ENCODE measurements at regions not wholly inside any gene's neighbourhood (a gene's known extent, or its start where the extent isn't known, plus 50 kb on each side); places are given as distances from the start of the nearest gene placed in this dataset.

- H3K4me3 Mint-ChIP-seq: no peak overlapping the region
- peaks cover 0 to 3% (median 2%) of the 10 kb centered on the region in 3 donors for H3K27me3 Mint-ChIP-seq (ENCODE audit: low read depth in 3 of 3)
- no peaks in the 10 kb centered on the region for H3K36me3 Mint-ChIP-seq
- no peaks in the 10 kb centered on the region for H3K4me1 Mint-ChIP-seq
- H3K9me3 Mint-ChIP-seq: peaks cover 0 to 2% (median 0%) of the 10 kb centered on the region in 6 donors
- DNase-seq: no peak
- no peak overlapping the region for H3K27ac Mint-ChIP-seq
Observed at GRCh38 chr2:100667801-100668200, 105.0 kb downstream of the PDCL3 start.

GRCh38 chr2:100670232-100670631 is 107.4 kb downstream of the PDCL3 start:
- Mint-ChIP-seq H3K27ac (no peak overlapping the region), H3K36me3 (no peaks in the 10 kb centered on the region), H3K9me3 (peaks cover 0 to 2% (median 0%) of the 10 kb centered on the region in 6 donors), H3K4me3 (no peak overlapping the region), H3K4me1 (no peaks in the 10 kb centered on the region), H3K27me3 (ENCODE audit: low read depth in 3 of 3) (peaks cover 0 to 3% (median 2%) of the 10 kb centered on the region in 3 donors)
- no peak for DNase-seq

- Mint-ChIP-seq H3K4me1 (no peaks in the 10 kb centered on the region), H3K36me3 (no peaks in the 10 kb centered on the region), H3K27ac (no peak overlapping the region), H3K9me3 (peaks cover 0 to 2% (median 0%) of the 10 kb centered on the region in 6 donors), H3K27me3 (ENCODE audit: low read depth in 3 of 3) (peaks cover 0 to 3% (median 3%) of the 10 kb centered on the region in 3 donors), H3K4me3 (no peak overlapping the region)
- no peak for DNase-seq
Observed at GRCh38 chr2:100673115-100673514, 110.3 kb downstream of the PDCL3 start.

- Mint-ChIP-seq H3K4me1 (no peaks in the 10 kb centered on the region), H3K36me3 (peaks cover 0 to 2% (median 0%) of the 10 kb centered on the region in 3 donors), H3K9me3 (peaks cover 0 to 2% (median 0%) of the 10 kb centered on the region in 6 donors), H3K27ac (no peak overlapping the region), H3K4me3 (no peak overlapping the region), H3K27me3 (ENCODE audit: low read depth in 3 of 3) (peaks cover 0 to 3% (median 3%) of the 10 kb centered on the region in 3 donors)
- DNase-seq: no peak
Observed at GRCh38 chr2:100673691-100674485, 111.1 kb downstream of the PDCL3 start.

GRCh38 chr2:100674666-100675065 is 111.9 kb downstream of the PDCL3 start:
- Mint-ChIP-seq H3K4me3 (no peak overlapping the region), H3K27me3 (ENCODE audit: low read depth in 3 of 3) (peaks cover 0 to 3% (median 3%) of the 10 kb centered on the region in 3 donors)

GRCh38 chr2:100675373-100675772 is 112.6 kb downstream of the PDCL3 start:
- no peak for DNase-seq
- H3K9me3 Mint-ChIP-seq: peaks cover 0 to 2% (median 0%) of the 10 kb centered on the region in 6 donors
- peaks cover 0 to 4% (median 0%) of the 10 kb centered on the region in 3 donors for H3K36me3 Mint-ChIP-seq
- no peak overlapping the region for H3K27ac Mint-ChIP-seq
- H3K27me3 Mint-ChIP-seq (ENCODE audit: low read depth in 3 of 3): peaks cover 0 to 3% (median 3%) of the 10 kb centered on the region in 3 donors
- H3K4me1 Mint-ChIP-seq: no peaks in the 10 kb centered on the region
- H3K4me3 Mint-ChIP-seq: no peak overlapping the region

More at GRCh38 chr2:100674666-100675065, 111.9 kb downstream of the PDCL3 start:
- no peak for DNase-seq
- Mint-ChIP-seq H3K4me1 (no peaks in the 10 kb centered on the region), H3K27ac (no peak overlapping the region), H3K36me3 (peaks cover 0 to 4% (median 0%) of the 10 kb centered on the region in 3 donors), H3K9me3 (peaks cover 0 to 2% (median 0%) of the 10 kb centered on the region in 6 donors)

GRCh38 chr2:100675855-100676254 is 113.1 kb downstream of the PDCL3 start:
- Mint-ChIP-seq H3K9me3 (peaks cover 0 to 2% (median 0%) of the 10 kb centered on the region in 6 donors), H3K4me3 (no peak overlapping the region), H3K4me1 (no peaks in the 10 kb centered on the region), H3K27ac (no peak overlapping the region), H3K27me3 (ENCODE audit: low read depth in 3 of 3) (peaks cover 0 to 4% (median 3%) of the 10 kb centered on the region in 3 donors), H3K36me3 (peaks cover 0 to 4% (median 0%) of the 10 kb centered on the region in 3 donors)
- no peak for DNase-seq

- no peak overlapping the region for H3K27ac Mint-ChIP-seq
- DNase-seq: no peak
- no peaks in the 10 kb centered on the region for H3K4me1 Mint-ChIP-seq
- peaks cover 0 to 2% (median 0%) of the 10 kb centered on the region in 6 donors for H3K9me3 Mint-ChIP-seq
- peaks cover 0 to 4% (median 2%) of the 10 kb centered on the region in 3 donors for H3K27me3 Mint-ChIP-seq (ENCODE audit: low read depth in 3 of 3)
- no peak overlapping the region for H3K4me3 Mint-ChIP-seq
- H3K36me3 Mint-ChIP-seq: peaks cover 0 to 4% (median 0%) of the 10 kb centered on the region in 3 donors
Observed at GRCh38 chr2:100676346-100676745, 113.6 kb downstream of the PDCL3 start.

- no peaks in the 10 kb centered on the region for H3K4me1 Mint-ChIP-seq
- H3K36me3 Mint-ChIP-seq: peaks cover 0 to 4% (median 0%) of the 10 kb centered on the region in 3 donors
- no peak for DNase-seq
- H3K4me3 Mint-ChIP-seq: no peak overlapping the region
- peaks cover 0 to 2% (median 0%) of the 10 kb centered on the region in 6 donors for H3K9me3 Mint-ChIP-seq
- H3K27me3 Mint-ChIP-seq (ENCODE audit: low read depth in 3 of 3): peaks cover 0 to 4% (median 2%) of the 10 kb centered on the region in 3 donors
- no peak overlapping the region for H3K27ac Mint-ChIP-seq
Observed at GRCh38 chr2:100677611-100678185, 114.9 kb downstream of the PDCL3 start.

GRCh38 chr2:100679211-100679610 is 116.4 kb downstream of the PDCL3 start:
- Mint-ChIP-seq H3K36me3 (peaks cover 0 to 4% (median 0%) of the 10 kb centered on the region in 3 donors), H3K9me3 (no peaks in the 10 kb centered on the region), H3K27ac (no peak overlapping the region), H3K4me3 (no peak overlapping the region), H3K4me1 (no peaks in the 10 kb centered on the region), H3K27me3 (ENCODE audit: low read depth in 3 of 3) (peaks cover 0 to 4% (median 3%) of the 10 kb centered on the region in 3 donors)
- DNase-seq: no peak

GRCh38 chr2:100682536-100682935 is 119.7 kb downstream of the PDCL3 start:
- peaks cover 0 to 4% (median 0%) of the 10 kb centered on the region in 3 donors for H3K36me3 Mint-ChIP-seq
- peaks cover 0 to 4% (median 1%) of the 10 kb centered on the region in 3 donors for H3K27me3 Mint-ChIP-seq (ENCODE audit: low read depth in 3 of 3)
- DNase-seq: no peak
- no peaks in the 10 kb centered on the region for H3K9me3 Mint-ChIP-seq
- no peak overlapping the region for H3K27ac Mint-ChIP-seq
- H3K4me3 Mint-ChIP-seq: no peak overlapping the region
- H3K4me1 Mint-ChIP-seq: no peaks in the 10 kb centered on the region

- Mint-ChIP-seq H3K36me3 (peaks cover 0 to 4% (median 0%) of the 10 kb centered on the region in 3 donors), H3K27me3 (ENCODE audit: low read depth in 3 of 3) (peaks cover 0 to 4% (median 1%) of the 10 kb centered on the region in 3 donors), H3K4me3 (no peak overlapping the region), H3K27ac (no peak overlapping the region), H3K4me1 (no peaks in the 10 kb centered on the region), H3K9me3 (no peaks in the 10 kb centered on the region)
- DNase-seq: no peak
Observed at GRCh38 chr2:100683231-100683630, 120.4 kb downstream of the PDCL3 start.

GRCh38 chr2:100691846-100692245 is 128.1 kb upstream of the NPAS2 start:
- peaks cover 4 to 12% (median 8%) of the 10 kb centered on the region in 6 donors for H3K9me3 Mint-ChIP-seq
- no peak overlapping the region for H3K27ac Mint-ChIP-seq
- H3K4me3 Mint-ChIP-seq: no peak overlapping the region
- H3K4me1 Mint-ChIP-seq: no peaks in the 10 kb centered on the region
- DNase-seq: no peak
- peaks cover 0 to 10% (median 0%) of the 10 kb centered on the region in 3 donors for H3K36me3 Mint-ChIP-seq
- H3K27me3 Mint-ChIP-seq (ENCODE audit: low read depth in 3 of 3): peaks cover 3 to 13% (median 4%) of the 10 kb centered on the region in 3 donors

- Mint-ChIP-seq H3K27me3 (ENCODE audit: low read depth in 3 of 3) (peaks cover 3 to 13% (median 4%) of the 10 kb centered on the region in 3 donors), H3K4me3 (no peak overlapping the region), H3K27ac (no peak overlapping the region), H3K9me3 (peaks cover 6 to 17% (median 9%) of the 10 kb centered on the region in 6 donors), H3K36me3 (peaks cover 0 to 11% (median 0%) of the 10 kb centered on the region in 3 donors), H3K4me1 (no peaks in the 10 kb centered on the region)
- DNase-seq: no peak
Observed at GRCh38 chr2:100692381-100692780, 127.6 kb upstream of the NPAS2 start.

All from immature natural killer cell (primary cell).